HEK293T (cell line): ENCODE measurements at regions not wholly inside any gene's neighbourhood (a gene's known extent, or its start where the extent isn't known, plus 50 kb on each side); places are given as distances from the start of the nearest gene placed in this dataset.

Experiments
- ARNT ChIP-seq: fragments of 450-650 bp; IDR thresholded peaks from 2 replicates; pipeline ENCODE4 v1.6.1; 2017; ENCODE audit warnings: mild to moderate bottlenecking
- BHLHE40 ChIP-seq: fragments of 450-650 bp; IDR thresholded peaks from 2 replicates; pipeline ENCODE4 v1.6.1; 2016; ENCODE audit warnings: mild to moderate bottlenecking, moderate library complexity, borderline replicate concordance
- CTBP1 ChIP-seq: fragments of 450-650 bp; IDR thresholded peaks from 2 replicates; pipeline ENCODE4 v1.6.1; 2016; ENCODE audit warnings: borderline replicate concordance
- ELF4 ChIP-seq: fragments of 450-650 bp; IDR thresholded peaks from 2 replicates; pipeline ENCODE4 v1.6.1; 2017; ENCODE audit warnings: antibody characterized with exemption
- FOXA1 ChIP-seq: fragments of 450-650 bp; IDR thresholded peaks from 2 replicates; pipeline ENCODE4 v1.6.1; 2016; ENCODE audit warnings: mild to moderate bottlenecking
- FOXK2 ChIP-seq: fragments of 450-650 bp; IDR thresholded peaks from 2 replicates; pipeline ENCODE4 v1.6.1; 2016; ENCODE audit warnings: mild to moderate bottlenecking
- FOXM1 ChIP-seq: fragments of 450-650 bp; IDR thresholded peaks from 2 replicates; pipeline ENCODE4 v1.6.1; 2017; ENCODE audit warnings: mild to moderate bottlenecking, borderline replicate concordance
- HDGF ChIP-seq: fragments of 450-650 bp; IDR thresholded peaks from 2 replicates; pipeline ENCODE4 v1.6.1; 2017; ENCODE audit warnings: antibody characterized with exemption, borderline replicate concordance
- L3MBTL2 ChIP-seq: fragments of 450-650 bp; conservative IDR thresholded peaks from 2 replicates; pipeline ENCODE4 v1.6.1; 2016; ENCODE audit warnings: mild to moderate bottlenecking
- PKNOX1 ChIP-seq: fragments of 450-650 bp; IDR thresholded peaks from 2 replicates; pipeline ENCODE4 v1.6.1; 2016
- SP1 ChIP-seq: fragments of 450-650 bp; IDR thresholded peaks from 2 replicates; pipeline ENCODE4 v1.6.1; 2017
- SUZ12 ChIP-seq: fragments of 450-650 bp; IDR thresholded peaks from 2 replicates; pipeline ENCODE4 v1.6.1; 2016; ENCODE audit warnings: mild to moderate bottlenecking
- TARDBP ChIP-seq: fragments of 450-650 bp; IDR thresholded peaks from 2 replicates; pipeline ENCODE4 v1.6.1; 2016

GRCh38 chr5:2109566-2109965, 226.8 kb upstream of the IRX4 start:
- no peak for TF ChIP-seq SUZ12
- TF ChIP-seq TARDBP = no peak
- no peak for TF ChIP-seq ELF4
- TF ChIP-seq ARNT = no peak
- no peak for TF ChIP-seq FOXK2
- no peak for TF ChIP-seq SP1
- TF ChIP-seq PKNOX1 = no peak
- no peak for TF ChIP-seq CTBP1
- no peak for TF ChIP-seq FOXM1
- TF ChIP-seq HDGF = no peak
- TF ChIP-seq L3MBTL2 = no peak
- no peak for TF ChIP-seq BHLHE40
- no peak for TF ChIP-seq FOXA1
